BJ (cell line): ENCODE measurements at regions not wholly inside any gene's neighbourhood (a gene's known extent, or its start where the extent isn't known, plus 50 kb on each side); places are given as distances from the start of the nearest gene placed in this dataset.

ENCODE experiments used
- CTCF ChIA-PET: fragments of 350-600 bp; formaldehyde crosslinking; extraction: SDS; loops from one replicate; lab custom pipeline; 2021; ENCODE audit warnings: antibody characterized with exemption, inconsistent platforms; lab: Yijun Ruan, JAX
- POLR2A ChIA-PET: fragments of 300-600 bp; sonication (Branson Sonifier 250); formaldehyde crosslinking; extraction: SDS; loops from one replicate; lab custom pipeline; 2021; ENCODE audit warnings: antibody characterized with exemption; lab: Charles Lee
- DNase-seq: peaks from one replicate; pipeline ENCODE4 v3.0.0-alpha.2; 2011; ENCODE audit warnings: low read depth
- H3K27me3 ChIP-seq: 2 replicates; pipeline ENCODE4 v1.6.0; 2011; ENCODE audit warnings: low read length; ENCODE audit not compliant: control insufficient read depth, insufficient read depth
- H3K36me3 ChIP-seq: 2 replicates; pipeline ENCODE4 v1.5.1; 2011; ENCODE audit warnings: low read length; ENCODE audit not compliant: control insufficient read depth, insufficient read depth
- H3K4me3 ChIP-seq: 2 replicates; pipeline ENCODE4 v1.5.1; 2011; ENCODE audit warnings: low read depth, mild to moderate bottlenecking, control low read depth, low read length
- TF ChIP-seq, protein P1 (sequence below): IDR thresholded peaks from 2 replicates; pipeline ENCODE4 v1.5.1; 2011; ENCODE audit warnings: low read depth, mild to moderate bottlenecking, control low read depth, inconsistent platforms, low read length, moderate library complexity; ENCODE audit not compliant: insufficient read depth

DNA sequence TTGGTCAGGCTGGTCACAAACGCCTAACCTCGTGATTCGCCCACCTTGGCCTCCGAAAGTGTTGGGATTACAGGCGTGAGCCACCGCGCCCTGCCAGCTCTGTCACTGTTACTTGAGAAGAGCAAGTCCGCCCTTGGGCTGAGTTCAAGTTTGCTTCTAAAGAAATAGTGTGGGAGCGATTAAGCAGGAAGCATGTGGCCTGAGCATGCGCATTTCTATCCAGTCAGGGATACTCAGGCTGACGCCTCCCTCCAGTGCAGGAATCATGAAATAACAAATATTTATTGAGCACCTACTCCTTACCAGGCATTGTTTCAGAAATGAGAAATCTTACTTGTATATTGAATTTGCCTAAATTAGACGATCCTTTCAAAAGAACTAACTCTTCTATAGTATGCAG, 166.2 kb downstream of the EDN1 start:
- POLR2A ChIA-PET = no interaction called here

DNA sequence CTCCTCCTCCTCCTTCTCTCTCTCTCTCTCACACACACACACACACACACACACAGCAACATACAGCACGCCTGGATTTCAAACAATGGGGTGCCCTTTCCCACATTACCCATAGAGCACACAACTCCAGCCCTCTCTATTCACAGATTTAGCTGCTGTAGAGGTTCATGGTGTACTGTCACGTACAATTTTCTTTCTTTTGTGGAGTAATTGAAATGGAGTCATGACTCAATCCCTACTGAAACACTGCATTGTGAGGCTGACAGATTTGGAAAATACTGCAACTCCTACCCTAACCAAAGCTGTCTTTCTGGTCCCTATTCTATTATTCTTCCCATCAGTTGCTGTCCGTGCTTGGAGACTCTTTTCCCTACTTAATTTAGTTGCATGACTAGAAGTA, 166.9 kb downstream of the EDN1 start:
- DNase-seq = no peak
- Histone ChIP-seq H3K27me3 (no peaks in the 10 kb centered on the region), H3K4me3 (no peak overlapping the region), H3K36me3 (no peaks in the 10 kb centered on the region)
- CTCF ChIA-PET = interaction anchor here (0.7 to 1.1 kb wide), 2 partner anchors 16 to 18 kb away, joined by 3 read pairs; no protein-coding TSS in a partner anchor
- POLR2A ChIA-PET = no interaction called here
- TF ChIP-seq, protein P1, sequence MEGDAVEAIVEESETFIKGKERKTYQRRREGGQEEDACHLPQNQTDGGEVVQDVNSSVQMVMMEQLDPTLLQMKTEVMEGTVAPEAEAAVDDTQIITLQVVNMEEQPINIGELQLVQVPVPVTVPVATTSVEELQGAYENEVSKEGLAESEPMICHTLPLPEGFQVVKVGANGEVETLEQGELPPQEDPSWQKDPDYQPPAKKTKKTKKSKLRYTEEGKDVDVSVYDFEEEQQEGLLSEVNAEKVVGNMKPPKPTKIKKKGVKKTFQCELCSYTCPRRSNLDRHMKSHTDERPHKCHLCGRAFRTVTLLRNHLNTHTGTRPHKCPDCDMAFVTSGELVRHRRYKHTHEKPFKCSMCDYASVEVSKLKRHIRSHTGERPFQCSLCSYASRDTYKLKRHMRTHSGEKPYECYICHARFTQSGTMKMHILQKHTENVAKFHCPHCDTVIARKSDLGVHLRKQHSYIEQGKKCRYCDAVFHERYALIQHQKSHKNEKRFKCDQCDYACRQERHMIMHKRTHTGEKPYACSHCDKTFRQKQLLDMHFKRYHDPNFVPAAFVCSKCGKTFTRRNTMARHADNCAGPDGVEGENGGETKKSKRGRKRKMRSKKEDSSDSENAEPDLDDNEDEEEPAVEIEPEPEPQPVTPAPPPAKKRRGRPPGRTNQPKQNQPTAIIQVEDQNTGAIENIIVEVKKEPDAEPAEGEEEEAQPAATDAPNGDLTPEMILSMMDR = no peak

More for the DNA sequence above, 166.2 kb downstream of the EDN1 start:
- TF ChIP-seq, protein P1 = no peak
- CTCF ChIA-PET = interaction anchor here (1.1 kb wide), 1 partner anchor 17 kb away, joined by 3 read pairs; no protein-coding TSS in a partner anchor
- no peak overlapping the region for H3K4me3 ChIP-seq
- H3K27me3 ChIP-seq = no peaks in the 10 kb centered on the region
- no peak for DNase-seq
- H3K36me3 ChIP-seq = no peaks in the 10 kb centered on the region

DNA sequence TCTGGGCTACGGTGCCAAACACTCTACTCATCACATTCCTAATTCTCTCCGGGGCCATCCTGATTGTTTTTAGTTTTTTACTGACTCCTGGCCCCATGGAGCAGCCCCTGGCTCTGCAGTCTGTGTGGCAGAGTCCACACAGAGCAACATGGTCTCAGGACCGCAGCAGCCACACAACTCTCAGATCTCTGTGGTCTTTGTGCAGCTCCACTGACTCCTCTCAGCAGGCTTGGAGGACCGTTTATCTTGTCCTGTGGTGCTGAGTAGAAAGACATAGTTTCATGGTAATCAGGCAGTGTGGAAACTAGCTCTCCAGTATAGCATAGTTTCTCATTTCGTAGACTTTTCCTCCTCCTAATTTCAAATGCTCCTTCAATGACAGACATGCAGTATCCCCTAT, 168.4 kb downstream of the EDN1 start:
- H3K27me3 ChIP-seq = no peaks in the 10 kb centered on the region
- ChIA-PET POLR2A (no interaction called here), CTCF (interaction anchor here (0.5 to 0.8 kb wide), 2 partner anchors 19 to 145 kb away, joined by 3 read pairs; no protein-coding TSS in a partner anchor)
- no peaks in the 10 kb centered on the region for H3K36me3 ChIP-seq
- no peak overlapping the region for H3K4me3 ChIP-seq
- DNase-seq = no peak
- TF ChIP-seq, protein P1 = no peak

DNA sequence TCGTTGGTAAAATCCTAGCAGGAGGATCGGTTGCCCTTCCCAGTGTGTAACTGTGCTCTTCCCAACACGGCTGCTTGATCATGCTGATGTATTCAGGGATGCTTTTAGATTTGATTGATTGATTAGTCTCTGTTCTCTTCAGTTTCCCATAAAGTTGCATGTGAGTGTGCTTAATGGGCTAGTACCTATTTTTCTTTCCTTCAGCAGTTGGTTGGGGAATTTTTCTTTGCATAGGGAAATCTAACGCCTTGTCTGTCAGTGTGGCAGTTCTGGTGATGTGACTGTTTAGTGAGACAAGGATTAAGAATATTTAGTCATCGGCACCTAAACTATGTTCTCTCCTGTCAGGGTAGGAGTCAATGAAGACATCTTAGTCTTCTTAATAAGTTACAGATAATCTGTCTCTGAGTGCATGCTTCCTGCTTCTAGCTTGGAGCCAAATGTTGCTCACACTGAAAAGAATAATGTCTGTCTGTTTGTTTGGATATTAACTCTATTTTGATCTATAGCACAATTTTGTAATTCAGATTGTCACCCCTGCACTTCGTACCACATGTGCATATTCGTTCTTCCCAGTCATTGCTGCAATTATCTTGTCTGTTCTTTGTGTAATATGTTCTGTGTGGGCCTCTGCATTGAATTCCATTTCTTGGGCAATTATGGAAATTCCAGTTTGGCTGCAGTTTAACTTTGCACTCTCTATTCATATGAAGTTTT, 169.9 kb downstream of the EDN1 start:
- no peaks in the 10 kb centered on the region for H3K36me3 ChIP-seq
- POLR2A ChIA-PET = no interaction called here
- CTCF ChIA-PET = no interaction called here
- TF ChIP-seq, protein P1 = no peak
- H3K4me3 ChIP-seq = no peak overlapping the region
- DNase-seq = no peak
- no peaks in the 10 kb centered on the region for H3K27me3 ChIP-seq

DNA sequence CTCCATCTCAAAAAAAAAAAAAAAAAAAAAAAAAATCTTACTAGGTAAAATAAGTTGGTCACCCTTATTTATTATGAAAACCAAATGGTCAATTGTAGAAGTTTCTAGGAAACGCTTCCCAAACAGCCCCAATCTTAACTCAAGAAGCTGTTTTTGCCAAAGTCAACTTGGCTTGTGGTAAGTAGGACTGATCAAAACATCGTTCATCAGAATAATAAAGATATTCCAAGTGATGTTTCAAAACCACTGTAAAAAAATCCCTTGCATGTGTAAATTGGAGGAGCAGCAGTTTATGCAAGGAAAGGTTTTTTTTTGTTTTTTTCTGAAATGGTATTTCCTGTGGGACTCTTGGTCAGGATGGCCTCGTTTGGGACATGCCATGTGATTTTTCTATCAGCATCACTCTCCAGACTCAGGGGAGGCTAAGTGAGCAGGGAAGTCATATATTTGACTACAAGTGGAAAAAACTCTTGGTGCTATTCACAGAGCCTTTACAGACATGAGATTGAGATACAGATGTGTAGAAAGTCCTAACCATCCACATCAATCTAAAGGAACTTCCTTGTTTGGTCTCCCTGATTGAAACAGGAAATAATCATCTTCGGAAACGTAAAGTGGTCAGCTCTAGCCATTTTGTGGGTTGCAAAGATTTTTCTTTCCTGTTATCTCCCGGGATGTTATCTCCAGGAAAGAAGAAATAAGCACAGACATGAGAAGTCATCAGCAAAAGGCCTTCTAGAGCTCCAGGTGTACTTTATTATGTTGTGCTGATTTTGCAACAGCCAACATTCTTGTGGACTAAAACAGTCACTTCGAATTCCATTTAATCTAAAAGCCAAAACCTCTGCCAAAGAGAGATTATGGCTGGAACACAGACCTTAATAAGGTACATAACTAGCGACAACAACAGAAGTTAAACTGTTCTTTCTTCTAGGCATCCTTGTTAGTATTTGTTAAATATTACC, 177.8 kb downstream of the EDN1 start:
- POLR2A ChIA-PET = no interaction called here
- TF ChIP-seq, protein P1 = no peak
- CTCF ChIA-PET = interaction anchor here (1.0 kb wide), 1 partner anchor 176 kb away, joined by 4 read pairs; no protein-coding TSS in a partner anchor
- H3K27me3 ChIP-seq = no peaks in the 10 kb centered on the region
- H3K36me3 ChIP-seq = no peaks in the 10 kb centered on the region
- H3K4me3 ChIP-seq = no peak overlapping the region
- DNase-seq = no peak
